Mammary epithelial cell (primary cell): ENCODE measurements at regions not wholly inside any gene's neighbourhood (a gene's known extent, or its start where the extent isn't known, plus 50 kb on each side); places are given as distances from the start of the nearest gene placed in this dataset.

Experiments
- EZH2 ChIP-seq: IDR thresholded peaks from 2 replicates; pipeline ENCODE4 v1.6.1; 2012; ENCODE audit warnings: low read length, inconsistent platforms, borderline replicate concordance
- TF ChIP-seq, protein P1 (sequence below), 2 donors: IDR thresholded peaks in 1 of 2; conservative IDR thresholded peaks in 1 of 2; 2 replicates each; pipeline ENCODE4 v1.5.1; 2011 to 2012; ENCODE audit warnings: inconsistent platforms in 2 of 2, low read length in 2 of 2, mild to moderate bottlenecking in 2 of 2, control low read depth in 1 of 2, low read depth in 1 of 2; ENCODE audit not compliant: insufficient read depth in 1 of 2; ENCODE audit errors: extremely low read depth in 1 of 2

DNA sequence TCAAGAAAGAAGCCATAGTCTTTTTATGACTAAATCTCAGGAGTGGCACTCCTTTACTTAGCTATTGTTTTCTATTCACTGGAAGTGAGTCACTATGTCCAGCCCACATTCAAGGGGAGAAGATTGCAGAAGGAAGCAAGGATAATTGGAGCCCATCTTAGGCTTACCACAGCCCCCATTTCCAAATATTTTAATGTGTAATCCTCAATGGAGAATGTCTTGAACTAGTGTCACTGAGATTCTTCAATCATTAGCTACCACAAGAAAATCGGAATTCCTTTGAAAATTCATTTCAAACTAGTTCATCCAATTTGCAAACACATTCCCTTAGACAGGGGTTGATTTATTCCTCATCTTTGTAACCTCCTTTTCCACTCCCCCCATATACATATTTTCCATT lies 84.7 kb downstream of the DLEU7 start:
- TF ChIP-seq EZH2, result no peak
- TF ChIP-seq, protein P1, sequence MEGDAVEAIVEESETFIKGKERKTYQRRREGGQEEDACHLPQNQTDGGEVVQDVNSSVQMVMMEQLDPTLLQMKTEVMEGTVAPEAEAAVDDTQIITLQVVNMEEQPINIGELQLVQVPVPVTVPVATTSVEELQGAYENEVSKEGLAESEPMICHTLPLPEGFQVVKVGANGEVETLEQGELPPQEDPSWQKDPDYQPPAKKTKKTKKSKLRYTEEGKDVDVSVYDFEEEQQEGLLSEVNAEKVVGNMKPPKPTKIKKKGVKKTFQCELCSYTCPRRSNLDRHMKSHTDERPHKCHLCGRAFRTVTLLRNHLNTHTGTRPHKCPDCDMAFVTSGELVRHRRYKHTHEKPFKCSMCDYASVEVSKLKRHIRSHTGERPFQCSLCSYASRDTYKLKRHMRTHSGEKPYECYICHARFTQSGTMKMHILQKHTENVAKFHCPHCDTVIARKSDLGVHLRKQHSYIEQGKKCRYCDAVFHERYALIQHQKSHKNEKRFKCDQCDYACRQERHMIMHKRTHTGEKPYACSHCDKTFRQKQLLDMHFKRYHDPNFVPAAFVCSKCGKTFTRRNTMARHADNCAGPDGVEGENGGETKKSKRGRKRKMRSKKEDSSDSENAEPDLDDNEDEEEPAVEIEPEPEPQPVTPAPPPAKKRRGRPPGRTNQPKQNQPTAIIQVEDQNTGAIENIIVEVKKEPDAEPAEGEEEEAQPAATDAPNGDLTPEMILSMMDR (conservative IDR thresholded peaks at IDR 0.05 in 1 of 2, IDR thresholded peaks at IDR 0.05 in 1 of 2; ENCODE audit: extremely low read depth in 1 of 2, insufficient read depth in 1 of 2, low read depth in 1 of 2, low read length in 2 of 2), result no peak
